C4-2B (cell line): ENCODE measurements at regions not wholly inside any gene's neighbourhood (a gene's known extent, or its start where the extent isn't known, plus 50 kb on each side); places are given as distances from the start of the nearest gene placed in this dataset.

Experiments
- H3K27ac ChIP-seq: fragments of 450-650 bp; 2 replicates; pipeline ENCODE4 v1.5.1; 2017
- ZFX ChIP-seq: fragments of 450-650 bp; IDR thresholded peaks from 2 replicates; pipeline ENCODE4 v1.6.1; 2017
- TF ChIP-seq, protein P1 (sequence below): fragments of 450-650 bp; conservative IDR thresholded peaks from 2 replicates; pipeline ENCODE4 v1.5.1; 2017; ENCODE audit warnings: mild to moderate bottlenecking

- TF ChIP-seq, protein P1, sequence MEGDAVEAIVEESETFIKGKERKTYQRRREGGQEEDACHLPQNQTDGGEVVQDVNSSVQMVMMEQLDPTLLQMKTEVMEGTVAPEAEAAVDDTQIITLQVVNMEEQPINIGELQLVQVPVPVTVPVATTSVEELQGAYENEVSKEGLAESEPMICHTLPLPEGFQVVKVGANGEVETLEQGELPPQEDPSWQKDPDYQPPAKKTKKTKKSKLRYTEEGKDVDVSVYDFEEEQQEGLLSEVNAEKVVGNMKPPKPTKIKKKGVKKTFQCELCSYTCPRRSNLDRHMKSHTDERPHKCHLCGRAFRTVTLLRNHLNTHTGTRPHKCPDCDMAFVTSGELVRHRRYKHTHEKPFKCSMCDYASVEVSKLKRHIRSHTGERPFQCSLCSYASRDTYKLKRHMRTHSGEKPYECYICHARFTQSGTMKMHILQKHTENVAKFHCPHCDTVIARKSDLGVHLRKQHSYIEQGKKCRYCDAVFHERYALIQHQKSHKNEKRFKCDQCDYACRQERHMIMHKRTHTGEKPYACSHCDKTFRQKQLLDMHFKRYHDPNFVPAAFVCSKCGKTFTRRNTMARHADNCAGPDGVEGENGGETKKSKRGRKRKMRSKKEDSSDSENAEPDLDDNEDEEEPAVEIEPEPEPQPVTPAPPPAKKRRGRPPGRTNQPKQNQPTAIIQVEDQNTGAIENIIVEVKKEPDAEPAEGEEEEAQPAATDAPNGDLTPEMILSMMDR: no peak
- no peak for TF ChIP-seq ZFX
- H3K27ac ChIP-seq: no peak overlapping the region
Measured at GRCh38 chr7:1382553-1383397, 76.5 kb downstream of the MICALL2 start.

GRCh38 chr7:1383398-1384112, 75.7 kb downstream of the MICALL2 start:
- no peak for TF ChIP-seq ZFX
- TF ChIP-seq, protein P1: no peak
- H3K27ac ChIP-seq: no peak overlapping the region

DNA sequence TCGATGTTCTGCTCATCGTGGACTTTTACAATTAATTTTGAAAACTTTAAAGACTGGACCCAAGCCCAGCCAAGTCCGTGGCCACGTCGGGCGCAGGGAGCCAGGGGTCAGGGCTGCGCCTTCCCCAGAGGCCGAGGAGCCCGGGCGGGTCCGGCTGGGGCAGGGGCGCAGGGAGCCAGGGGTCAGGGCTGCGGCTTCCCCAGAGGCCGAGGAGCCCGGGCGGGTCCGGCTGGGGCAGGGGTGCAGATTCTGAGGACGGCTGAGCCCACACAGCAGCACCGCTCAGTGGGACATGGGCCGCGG, 75.2 kb downstream of the MICALL2 start:
- no peak for TF ChIP-seq ZFX
- TF ChIP-seq, protein P1: no peak
- H3K27ac ChIP-seq: no peak overlapping the region
